ENCODE measurements at regions not wholly inside any gene's neighbourhood (a gene's known extent, or its start where the extent isn't known, plus 50 kb on each side); places are given as distances from the start of the nearest gene placed in this dataset.

- in situ Hi-C loops (cut with HindIII; ENCODE audit: low pct_unique_long_range_greater_than_20kb, low sequenced_read_pairs) (no loop called here), intact Hi-C loops (cut with micrococcal nuclease; ENCODE audit: unreplicated experiment) (no loop called here)
- ATAC-seq, result no peak
- no peaks in the 10 kb centered on the region for H3K36me3 ChIP-seq (ENCODE audit: control insufficient read depth, insufficient read depth, low read length)
- DNase-seq (ENCODE audit: low read depth, low spot score), result no peak
- TF ChIP-seq, protein P1, sequence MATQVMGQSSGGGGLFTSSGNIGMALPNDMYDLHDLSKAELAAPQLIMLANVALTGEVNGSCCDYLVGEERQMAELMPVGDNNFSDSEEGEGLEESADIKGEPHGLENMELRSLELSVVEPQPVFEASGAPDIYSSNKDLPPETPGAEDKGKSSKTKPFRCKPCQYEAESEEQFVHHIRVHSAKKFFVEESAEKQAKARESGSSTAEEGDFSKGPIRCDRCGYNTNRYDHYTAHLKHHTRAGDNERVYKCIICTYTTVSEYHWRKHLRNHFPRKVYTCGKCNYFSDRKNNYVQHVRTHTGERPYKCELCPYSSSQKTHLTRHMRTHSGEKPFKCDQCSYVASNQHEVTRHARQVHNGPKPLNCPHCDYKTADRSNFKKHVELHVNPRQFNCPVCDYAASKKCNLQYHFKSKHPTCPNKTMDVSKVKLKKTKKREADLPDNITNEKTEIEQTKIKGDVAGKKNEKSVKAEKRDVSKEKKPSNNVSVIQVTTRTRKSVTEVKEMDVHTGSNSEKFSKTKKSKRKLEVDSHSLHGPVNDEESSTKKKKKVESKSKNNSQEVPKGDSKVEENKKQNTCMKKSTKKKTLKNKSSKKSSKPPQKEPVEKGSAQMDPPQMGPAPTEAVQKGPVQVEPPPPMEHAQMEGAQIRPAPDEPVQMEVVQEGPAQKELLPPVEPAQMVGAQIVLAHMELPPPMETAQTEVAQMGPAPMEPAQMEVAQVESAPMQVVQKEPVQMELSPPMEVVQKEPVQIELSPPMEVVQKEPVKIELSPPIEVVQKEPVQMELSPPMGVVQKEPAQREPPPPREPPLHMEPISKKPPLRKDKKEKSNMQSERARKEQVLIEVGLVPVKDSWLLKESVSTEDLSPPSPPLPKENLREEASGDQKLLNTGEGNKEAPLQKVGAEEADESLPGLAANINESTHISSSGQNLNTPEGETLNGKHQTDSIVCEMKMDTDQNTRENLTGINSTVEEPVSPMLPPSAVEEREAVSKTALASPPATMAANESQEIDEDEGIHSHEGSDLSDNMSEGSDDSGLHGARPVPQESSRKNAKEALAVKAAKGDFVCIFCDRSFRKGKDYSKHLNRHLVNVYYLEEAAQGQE (IDR thresholded peaks at IDR 0.05; ENCODE audit: insufficient read depth in 1 of 2, low read depth in 2 of 2, low read length in 1 of 2), result no peak
- TF ChIP-seq CTCF (IDR thresholded peaks at IDR 0.05) (no peak), TCF7L2 (IDR thresholded peaks at IDR 0.05; ENCODE audit: low read depth, low read length) (no peak), POLR2AphosphoS5 (IDR thresholded peaks at IDR 0.05; ENCODE audit: low read depth, low read length) (no peak), SIN3A (IDR thresholded peaks at IDR 0.05; ENCODE audit: borderline replicate concordance, insufficient read depth, low read depth, low read length) (no peak)
- H3K4me1 ChIP-seq (ENCODE audit: control insufficient read depth, insufficient read depth, low read length), result no peaks in the 10 kb centered on the region
- no TSS peak for BruUV-seq (replicated peaks)
- no peaks in the 10 kb centered on the region for H3K27me3 ChIP-seq (ENCODE audit: control insufficient read depth, insufficient read depth, low read length)
- CTCF ChIA-PET, result no interaction called here
- no peak overlapping the region for H3K4me3 ChIP-seq (ENCODE audit: low read depth in 2 of 2, low read length in 2 of 2)
- H3K9me3 ChIP-seq (ENCODE audit: control insufficient read depth, insufficient read depth, low read depth, low read length), result no peaks in the 10 kb centered on the region
- H3K27ac ChIP-seq (ENCODE audit: low read length), result no peak overlapping the region
- POLR2A ChIA-PET, result no interaction called here
These were observed 133.4 kb upstream of the SHB start for GRCh38 chr9:38202336-38202938.

- POLR2A ChIA-PET, result no interaction called here
- Histone ChIP-seq H3K36me3 (ENCODE audit: control insufficient read depth, insufficient read depth, low read length) (no peaks in the 10 kb centered on the region), H3K27ac (ENCODE audit: low read length) (no peak overlapping the region), H3K27me3 (ENCODE audit: control insufficient read depth, insufficient read depth, low read length) (no peaks in the 10 kb centered on the region), H3K9me3 (ENCODE audit: control insufficient read depth, insufficient read depth, low read depth, low read length) (no peaks in the 10 kb centered on the region), H3K4me3 (ENCODE audit: low read depth in 2 of 2, low read length in 2 of 2) (no peak overlapping the region), H3K4me1 (ENCODE audit: control insufficient read depth, insufficient read depth, low read length) (no peaks in the 10 kb centered on the region)
- intact Hi-C loops (cut with micrococcal nuclease; ENCODE audit: unreplicated experiment), result no loop called here
- no TSS peak for BruUV-seq (replicated peaks)
- in situ Hi-C loops (cut with HindIII; ENCODE audit: low pct_unique_long_range_greater_than_20kb, low sequenced_read_pairs), result no loop called here
- no peak for DNase-seq (ENCODE audit: low read depth, low spot score)
- no peak for ATAC-seq
- CTCF ChIA-PET, result no interaction called here
- no peak for TF ChIP-seq POLR2AphosphoS5 (IDR thresholded peaks at IDR 0.05; ENCODE audit: low read depth, low read length)
- TF ChIP-seq SIN3A (IDR thresholded peaks at IDR 0.05; ENCODE audit: borderline replicate concordance, insufficient read depth, low read depth, low read length), result no peak
- TF ChIP-seq TCF7L2 (IDR thresholded peaks at IDR 0.05; ENCODE audit: low read depth, low read length), result no peak
- TF ChIP-seq, protein P1 (IDR thresholded peaks at IDR 0.05; ENCODE audit: insufficient read depth in 1 of 2, low read depth in 2 of 2, low read length in 1 of 2), result no peak
- no peak for TF ChIP-seq CTCF (IDR thresholded peaks at IDR 0.05)
These were observed 132.8 kb upstream of the SHB start for GRCh38 chr9:38201844-38202243.
